Left forelimb (tissue), 1 donor: ENCODE measurements at regions not wholly inside any gene's neighbourhood (a gene's known extent, or its start where the extent isn't known, plus 50 kb on each side); places are given as distances from the start of the nearest gene placed in this dataset.

Experiments
- DNase-seq: peaks from one replicate; pipeline ENCODE4 v3.0.0-alpha.2; 2018; ENCODE audit warnings: low spot score

- no peak for DNase-seq
These were observed 58.7 kb upstream of the COMTD1 start for GRCh38 chr10:75294518-75294865.

GRCh38 chr10:75294031-75294437 lies 58.3 kb upstream of the COMTD1 start:
- DNase-seq, result no peak

- DNase-seq, result no peak
These were observed 57.7 kb upstream of the COMTD1 start for GRCh38 chr10:75293446-75293820.

- DNase-seq, result no peak
These were observed 57.2 kb upstream of the COMTD1 start for GRCh38 chr10:75292794-75293445.

GRCh38 chr10:75291805-75292204 lies 56.0 kb upstream of the COMTD1 start:
- no peak for DNase-seq

- DNase-seq, result no peak
These were observed 52.5 kb upstream of the COMTD1 start for GRCh38 chr10:75288140-75288711.

- DNase-seq, result no peak
These were observed 51.9 kb upstream of the COMTD1 start for GRCh38 chr10:75287697-75288096.

GRCh38 chr10:75286901-75287300 lies 51.1 kb upstream of the COMTD1 start:
- DNase-seq, result no peak
